HG02610 (cell line): ENCODE measurements at regions not wholly inside any gene's neighbourhood (a gene's known extent, or its start where the extent isn't known, plus 50 kb on each side); places are given as distances from the start of the nearest gene placed in this dataset.
A peak's percentile ranks its signal among the peaks of the same experiment; 100 is the strongest.

ENCODE experiments used
- ATAC-seq: cut with Tn5 transposase; IDR thresholded peaks from one replicate; pipeline ENCODE4 v1.9.1; 2021; ENCODE audit warnings: mild to moderate bottlenecking, moderate library complexity; ENCODE audit not compliant: unreplicated experiment

DNA sequence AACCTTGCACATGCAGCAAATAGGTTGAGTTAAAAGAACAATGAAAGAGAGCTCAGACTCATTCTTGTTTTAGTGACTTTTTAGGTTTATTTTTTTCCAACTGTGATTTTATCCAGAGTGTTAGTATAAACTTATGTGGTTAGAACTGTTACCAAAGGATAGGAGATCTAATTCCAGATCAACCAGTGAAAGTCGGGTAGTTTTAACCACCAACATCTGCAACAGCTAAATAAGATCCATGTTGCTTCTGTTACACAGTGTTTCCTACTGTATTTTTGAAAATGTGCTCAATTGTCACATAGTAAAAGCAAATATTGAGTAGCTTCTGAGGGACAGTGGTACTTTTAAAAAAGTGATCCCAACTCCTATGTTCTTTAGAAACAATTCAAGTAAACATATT is 53.9 kb upstream of the ARGLU1 start:
- no peak for ATAC-seq

DNA sequence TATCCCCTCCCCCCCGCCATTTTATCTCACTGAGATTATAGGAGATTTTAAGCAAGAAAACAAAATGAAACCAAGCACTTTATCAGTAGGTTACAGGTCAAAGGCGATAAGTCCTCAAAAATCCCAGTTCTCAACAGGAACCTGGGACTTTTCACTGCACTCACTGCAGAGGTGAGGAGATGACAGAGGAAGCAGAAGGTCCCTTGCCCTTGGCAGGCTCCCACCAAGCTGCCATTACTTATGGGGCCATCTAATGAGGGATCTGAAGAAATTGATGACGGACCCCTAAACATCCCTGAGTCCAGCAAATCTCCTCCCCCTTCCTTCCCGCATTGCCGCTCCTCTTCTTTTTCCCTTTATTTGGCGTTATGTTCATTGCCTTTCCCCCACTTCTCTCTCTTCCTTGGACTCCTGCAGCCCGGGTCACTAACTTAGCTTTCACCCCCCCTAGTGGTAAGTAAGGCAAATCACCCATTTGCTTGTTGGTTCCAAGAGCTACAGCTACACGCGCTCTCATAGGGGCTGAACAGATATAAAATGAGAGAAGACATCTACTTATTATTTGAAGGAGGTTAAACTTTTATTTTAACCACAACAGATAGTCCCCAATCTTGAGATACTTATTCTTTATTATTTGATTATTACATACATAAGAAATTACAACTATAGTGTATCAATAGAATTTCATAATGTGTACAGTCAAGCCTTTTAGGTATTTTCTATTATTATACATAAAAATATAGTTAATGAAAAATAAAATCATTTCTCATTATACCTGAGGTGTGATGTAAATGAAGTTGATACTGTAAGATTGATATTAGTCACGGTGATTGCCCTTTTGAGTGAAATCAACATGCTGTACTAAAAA is 52.0 kb upstream of the ARGLU1 start:
- ATAC-seq = peak; percentile 98
